KMS-11 (cell line): ENCODE measurements at regions not wholly inside any gene's neighbourhood (a gene's known extent, or its start where the extent isn't known, plus 50 kb on each side); places are given as distances from the start of the nearest gene placed in this dataset.

ENCODE experiments used
- H2AFZ ChIP-seq: fragments of 200-600 bp; sonication (generic); 2 replicates; pipeline ENCODE4 v1.6.1; 2016; ENCODE audit warnings: antibody characterized with exemption, mixed run types, low read depth
- H3K27ac ChIP-seq: fragments of 200-600 bp; sonication (generic); 2 replicates; pipeline ENCODE4 v1.6.1; 2016; ENCODE audit warnings: mild to moderate bottlenecking, mixed run types
- H3K27me3 ChIP-seq: fragments of 200-600 bp; sonication (generic); 2 replicates; pipeline ENCODE4 v1.6.1; 2017; ENCODE audit warnings: mild to moderate bottlenecking, low read depth, mixed run types, moderate library complexity; ENCODE audit not compliant: insufficient read depth
- H3K36me3 ChIP-seq: fragments of 200-600 bp; sonication (generic); 2 replicates; pipeline ENCODE4 v1.6.1; 2017; ENCODE audit warnings: mild to moderate bottlenecking, mixed run types; ENCODE audit not compliant: insufficient read depth
- H3K4me1 ChIP-seq: fragments of 200-600 bp; sonication (generic); 2 replicates; pipeline ENCODE4 v1.6.1; 2016; ENCODE audit warnings: mild to moderate bottlenecking, low read depth, mixed run types; ENCODE audit not compliant: poor library complexity, severe bottlenecking
- H3K4me2 ChIP-seq: fragments of 200-600 bp; sonication (generic); 2 replicates; pipeline ENCODE4 v1.7.0; 2016; ENCODE audit warnings: mild to moderate bottlenecking, mixed run types
- H3K4me3 ChIP-seq: fragments of 200-600 bp; sonication (generic); IDR thresholded peaks from 2 replicates; pipeline ENCODE4 v1.6.1; 2017; ENCODE audit warnings: low read depth, low read length, mixed read lengths; ENCODE audit not compliant: insufficient read depth
- H3K79me2 ChIP-seq: fragments of 200-600 bp; sonication (generic); 2 replicates; pipeline ENCODE4 v1.6.1; 2016; ENCODE audit warnings: low read depth, mixed run types; ENCODE audit not compliant: insufficient read depth
- H3K9ac ChIP-seq: fragments of 200-600 bp; sonication (generic); 2 replicates; pipeline ENCODE4 v1.6.1; 2016; ENCODE audit warnings: mild to moderate bottlenecking, mixed run types
- H4K20me1 ChIP-seq: fragments of 200-600 bp; sonication (generic); 2 replicates; pipeline ENCODE4 v1.6.1; 2016; ENCODE audit warnings: mild to moderate bottlenecking, mixed run types; ENCODE audit not compliant: insufficient read depth
- CTCF ChIP-seq: fragments of 200-600 bp; sonication (generic); conservative IDR thresholded peaks from 2 replicates; pipeline ENCODE4 v1.6.1; 2017; ENCODE audit warnings: low read depth, mild to moderate bottlenecking, antibody characterized with exemption, low read length, moderate library complexity, mixed read lengths

- Histone ChIP-seq H2AFZ (no peak overlapping the region), H3K4me2 (no peak overlapping the region), H3K4me1 (no peaks in the 10 kb centered on the region), H3K36me3 (no peaks in the 10 kb centered on the region), H3K27ac (no peak overlapping the region), H3K4me3 (no peak overlapping the region), H3K79me2 (no peaks in the 10 kb centered on the region), H4K20me1 (no peaks in the 10 kb centered on the region), H3K9ac (no peak overlapping the region), H3K27me3 (no peaks in the 10 kb centered on the region)
- no peak for TF ChIP-seq CTCF
These were observed 1282.2 kb downstream of the ADGRL3 start for GRCh38 chr4:62482355-62482754.

- Histone ChIP-seq H3K27ac (no peak overlapping the region), H2AFZ (no peak overlapping the region), H4K20me1 (no peaks in the 10 kb centered on the region), H3K9ac (no peak overlapping the region), H3K4me3 (no peak overlapping the region), H3K27me3 (no peaks in the 10 kb centered on the region), H3K4me1 (no peaks in the 10 kb centered on the region), H3K79me2 (no peaks in the 10 kb centered on the region), H3K4me2 (no peak overlapping the region), H3K36me3 (no peaks in the 10 kb centered on the region)
- no peak for TF ChIP-seq CTCF
These were observed 1275.5 kb downstream of the ADGRL3 start for GRCh38 chr4:62475596-62475995.

DNA sequence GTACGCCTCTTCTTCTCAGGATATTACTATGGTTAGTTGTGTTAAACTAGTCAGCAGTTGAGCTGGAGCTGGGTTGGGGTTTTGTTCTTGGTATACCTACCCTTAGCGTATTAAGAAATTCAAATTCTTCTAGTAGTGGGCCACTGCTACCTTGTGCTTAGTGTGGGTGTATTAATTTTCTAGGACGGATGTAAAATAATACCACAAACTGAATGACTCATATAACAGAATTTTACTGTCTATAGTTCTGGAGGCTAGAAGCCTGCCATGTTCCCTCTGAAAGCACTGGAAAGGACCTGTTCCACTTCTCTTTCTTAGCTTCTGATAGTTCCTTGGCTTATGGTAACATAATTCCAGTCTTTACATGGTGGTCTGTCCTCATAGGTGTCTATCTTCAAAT is 1274.7 kb downstream of the ADGRL3 start:
- H3K4me3 ChIP-seq, result no peak overlapping the region
- no peak overlapping the region for H3K9ac ChIP-seq
- no peaks in the 10 kb centered on the region for H3K4me1 ChIP-seq
- H3K27me3 ChIP-seq, result no peaks in the 10 kb centered on the region
- H3K79me2 ChIP-seq, result no peaks in the 10 kb centered on the region
- H3K36me3 ChIP-seq, result no peaks in the 10 kb centered on the region
- no peak overlapping the region for H3K27ac ChIP-seq
- no peak for TF ChIP-seq CTCF
- H4K20me1 ChIP-seq, result no peaks in the 10 kb centered on the region
- no peak overlapping the region for H3K4me2 ChIP-seq
- H2AFZ ChIP-seq, result no peak overlapping the region

- Histone ChIP-seq H3K79me2 (no peaks in the 10 kb centered on the region), H3K27me3 (no peaks in the 10 kb centered on the region), H3K4me3 (no peak overlapping the region), H3K36me3 (no peaks in the 10 kb centered on the region), H3K9ac (no peak overlapping the region), H4K20me1 (no peaks in the 10 kb centered on the region), H3K4me2 (no peak overlapping the region), H2AFZ (no peak overlapping the region), H3K4me1 (no peaks in the 10 kb centered on the region), H3K27ac (no peak overlapping the region)
- no peak for TF ChIP-seq CTCF
These were observed 1270.9 kb downstream of the ADGRL3 start for GRCh38 chr4:62471021-62471420.
